COLO668 (cell line): ENCODE measurements at regions not wholly inside any gene's neighbourhood (a gene's known extent, or its start where the extent isn't known, plus 50 kb on each side); places are given as distances from the start of the nearest gene placed in this dataset.

Experiments used
- DNase-seq: peaks from one replicate; lab custom pipeline; 2025; ENCODE audit not compliant: unreplicated experiment; lab: John Stamatoyannopoulos, UW

- no peak for DNase-seq
These were observed 422.0 kb downstream of the CDC14C start for GRCh38 chr7:49346195-49346899.

- DNase-seq = no peak
These were observed 406.4 kb upstream of the VWC2 start for GRCh38 chr7:49367072-49367471.

- DNase-seq = no peak
These were observed 401.7 kb upstream of the VWC2 start for GRCh38 chr7:49371771-49372170.

GRCh38 chr7:49376817-49377375, 396.5 kb upstream of the VWC2 start:
- no peak for DNase-seq

- DNase-seq = no peak
These were observed 386.6 kb upstream of the VWC2 start for GRCh38 chr7:49386792-49387191.

- no peak for DNase-seq
These were observed 383.5 kb upstream of the VWC2 start for GRCh38 chr7:49389871-49390479.

- no peak for DNase-seq
These were observed 377.2 kb upstream of the VWC2 start for GRCh38 chr7:49396229-49396628.

GRCh38 chr7:49397750-49398149, 375.7 kb upstream of the VWC2 start:
- DNase-seq = no peak

- no peak for DNase-seq
These were observed 375.2 kb upstream of the VWC2 start for GRCh38 chr7:49398236-49398635.

- DNase-seq = no peak
These were observed 374.7 kb upstream of the VWC2 start for GRCh38 chr7:49398746-49399145.

GRCh38 chr7:49400891-49401550, 372.4 kb upstream of the VWC2 start:
- no peak for DNase-seq

GRCh38 chr7:49403844-49404243, 369.6 kb upstream of the VWC2 start:
- DNase-seq = no peak

- DNase-seq = no peak
These were observed 366.2 kb upstream of the VWC2 start for GRCh38 chr7:49407205-49407604.

GRCh38 chr7:49417034-49417433, 356.4 kb upstream of the VWC2 start:
- no peak for DNase-seq

- no peak for DNase-seq
These were observed 354.5 kb upstream of the VWC2 start for GRCh38 chr7:49418963-49419362.

- no peak for DNase-seq
These were observed 350.9 kb upstream of the VWC2 start for GRCh38 chr7:49422564-49422963.

- no peak for DNase-seq
These were observed 349.3 kb upstream of the VWC2 start for GRCh38 chr7:49424109-49424508.

GRCh38 chr7:49425277-49425818, 348.1 kb upstream of the VWC2 start:
- DNase-seq = no peak

GRCh38 chr7:49432254-49432653, 341.2 kb upstream of the VWC2 start:
- no peak for DNase-seq

GRCh38 chr7:49433794-49434193, 339.6 kb upstream of the VWC2 start:
- DNase-seq = no peak

GRCh38 chr7:49434846-49435245, 338.6 kb upstream of the VWC2 start:
- no peak for DNase-seq

- DNase-seq = no peak
These were observed 335.2 kb upstream of the VWC2 start for GRCh38 chr7:49438281-49438680.
